ENCODE measurements at regions not wholly inside any gene's neighbourhood (a gene's known extent, or its start where the extent isn't known, plus 50 kb on each side); places are given as distances from the start of the nearest gene placed in this dataset.

DNA sequence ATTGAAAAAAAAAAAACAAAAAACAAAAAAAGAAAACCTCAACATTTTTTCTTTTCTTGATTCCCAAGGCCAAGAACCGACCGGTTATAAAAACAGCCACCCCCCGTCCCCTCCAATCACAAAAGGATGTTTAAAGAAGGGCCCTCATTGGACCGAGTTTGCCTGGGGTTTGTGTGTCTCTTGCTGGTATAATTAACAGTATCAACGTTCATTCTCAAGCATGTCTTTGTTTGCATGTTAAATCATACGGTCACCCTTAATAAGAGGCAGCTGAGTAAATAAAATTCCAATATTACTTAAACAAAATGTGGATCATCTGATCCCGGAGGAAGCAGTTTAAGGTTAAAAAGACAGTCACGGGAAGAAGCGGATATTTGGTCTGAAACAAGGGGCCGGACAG, 201.1 kb downstream of the PRDM2 start:
- no peak for TF ChIP-seq POLR2AphosphoS5 (IDR thresholded peaks at IDR 0.05; ENCODE audit: low read depth)
- no peak for TF ChIP-seq REST (IDR thresholded peaks at IDR 0.05; ENCODE audit: insufficient replicate concordance, low read depth)
- no peak for TF ChIP-seq CTCF (IDR thresholded peaks at IDR 0.05; ENCODE audit: insufficient read depth, low read length)
- TF ChIP-seq SPI1 (IDR thresholded peaks at IDR 0.05; ENCODE audit: borderline replicate concordance, low read depth), result no peak
- TF ChIP-seq GABPA (IDR thresholded peaks at IDR 0.05; ENCODE audit: low read depth), result no peak
- DNase-seq (ENCODE audit: low read depth in 1 of 2, low spot score in 1 of 2), result no peak
- no peak overlapping the region for H3K27ac ChIP-seq (replicated peaks)
- H3K4me3 ChIP-seq (replicated peaks; ENCODE audit: insufficient read depth, low read length), result no peak overlapping the region
- H3K27me3 ChIP-seq (ENCODE audit: insufficient read depth, poor library complexity, severe bottlenecking), result no peaks in the 10 kb centered on the region

DNA sequence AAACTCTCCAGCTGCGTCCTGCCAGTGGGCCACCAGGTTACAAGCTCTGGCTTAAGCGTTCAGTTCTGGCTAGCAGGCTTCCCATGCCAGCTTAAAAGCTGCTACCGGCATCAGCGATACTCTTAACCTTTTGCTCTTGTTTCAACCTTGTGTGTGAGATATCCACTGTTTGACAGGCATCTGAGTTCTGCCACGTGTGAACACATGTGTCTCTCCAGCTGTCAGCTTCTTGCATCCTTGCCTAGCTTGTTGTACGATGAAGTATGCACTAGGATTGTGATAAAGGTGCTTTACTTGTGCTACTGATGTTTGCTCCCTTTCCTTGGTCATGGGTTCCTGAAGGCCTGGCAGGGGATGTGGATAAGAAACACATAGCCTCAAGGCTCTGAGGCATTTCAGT, 201.6 kb downstream of the PRDM2 start:
- H3K27ac ChIP-seq (replicated peaks), result no peak overlapping the region
- DNase-seq (ENCODE audit: low read depth in 1 of 2, low spot score in 1 of 2), result no peak
- no peak overlapping the region for H3K4me3 ChIP-seq (replicated peaks; ENCODE audit: insufficient read depth, low read length)
- H3K27me3 ChIP-seq (ENCODE audit: insufficient read depth, poor library complexity, severe bottlenecking), result no peaks in the 10 kb centered on the region
- TF ChIP-seq SPI1 (IDR thresholded peaks at IDR 0.05; ENCODE audit: borderline replicate concordance, low read depth), result no peak
- no peak for TF ChIP-seq GABPA (IDR thresholded peaks at IDR 0.05; ENCODE audit: low read depth)
- TF ChIP-seq POLR2AphosphoS5 (IDR thresholded peaks at IDR 0.05; ENCODE audit: low read depth), result no peak
- TF ChIP-seq CTCF (IDR thresholded peaks at IDR 0.05; ENCODE audit: insufficient read depth, low read length), result no peak
- no peak for TF ChIP-seq REST (IDR thresholded peaks at IDR 0.05; ENCODE audit: insufficient replicate concordance, low read depth)

- no peak for DNase-seq (ENCODE audit: low read depth in 1 of 2, low spot score in 1 of 2)
- no peak for TF ChIP-seq SPI1 (IDR thresholded peaks at IDR 0.05; ENCODE audit: borderline replicate concordance, low read depth)
- Histone ChIP-seq H3K27ac (replicated peaks) (no peak overlapping the region), H3K27me3 (ENCODE audit: insufficient read depth, poor library complexity, severe bottlenecking) (no peaks in the 10 kb centered on the region), H3K4me3 (replicated peaks; ENCODE audit: insufficient read depth, low read length) (no peak overlapping the region)
These were observed 208.1 kb downstream of the PRDM2 start for GRCh38 chr1:13908128-13908527.

DNA sequence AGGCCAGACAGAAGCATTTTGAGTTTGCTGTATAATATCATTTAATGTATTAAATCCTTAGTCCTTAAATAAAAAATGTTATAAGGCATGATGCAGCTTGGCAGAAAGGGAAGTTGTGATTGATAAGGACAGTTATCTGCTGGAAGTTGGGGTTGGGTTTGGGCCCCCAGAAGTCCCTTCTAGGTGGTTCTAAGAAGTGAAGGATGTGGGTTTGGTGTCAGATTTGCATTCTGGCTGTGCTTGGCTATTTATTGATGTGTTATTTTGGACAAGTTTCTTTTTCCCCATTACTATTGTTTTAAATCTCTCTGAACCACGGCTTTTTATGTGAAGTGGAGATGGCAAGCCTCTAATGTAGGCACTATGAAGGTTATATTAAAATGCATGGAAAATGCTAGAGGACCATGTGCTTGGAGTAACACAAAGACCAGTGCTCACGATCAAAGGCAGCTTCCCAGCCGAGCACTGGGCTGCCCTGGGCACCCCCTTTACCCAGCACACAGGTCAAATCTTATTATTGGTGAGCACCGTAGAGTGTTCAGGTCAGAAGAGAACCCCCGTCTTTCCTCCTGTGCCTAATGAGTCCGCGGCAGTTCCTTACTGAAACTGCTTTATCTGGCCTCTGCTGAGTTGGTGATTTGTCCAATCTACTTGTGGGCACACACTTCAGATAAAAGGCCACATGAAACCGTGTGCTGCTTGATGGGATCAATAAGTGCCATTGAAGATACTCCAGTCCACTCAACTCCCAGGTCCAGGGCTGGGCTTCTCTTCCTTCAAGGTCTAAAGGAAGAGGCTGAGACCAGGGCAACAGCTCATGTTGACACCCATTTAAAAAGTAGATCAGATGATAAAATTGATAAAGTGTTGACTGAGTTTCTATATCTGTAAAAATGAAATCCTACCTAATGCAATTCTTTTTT, 212.0 kb downstream of the PRDM2 start:
- TF ChIP-seq CTCF (IDR thresholded peaks at IDR 0.05; ENCODE audit: insufficient read depth, low read length) (no peak), SPI1 (IDR thresholded peaks at IDR 0.05; ENCODE audit: borderline replicate concordance, low read depth) (no peak), REST (IDR thresholded peaks at IDR 0.05; ENCODE audit: insufficient replicate concordance, low read depth) (no peak), POLR2AphosphoS5 (IDR thresholded peaks at IDR 0.05; ENCODE audit: low read depth) (no peak), GABPA (IDR thresholded peaks at IDR 0.05; ENCODE audit: low read depth) (no peak)
- no peak for DNase-seq (ENCODE audit: low read depth in 1 of 2, low spot score in 1 of 2)
- H3K27ac ChIP-seq (replicated peaks), result no peak overlapping the region
- no peak overlapping the region for H3K4me3 ChIP-seq (replicated peaks; ENCODE audit: insufficient read depth, low read length)
- H3K27me3 ChIP-seq (ENCODE audit: insufficient read depth, poor library complexity, severe bottlenecking), result no peaks in the 10 kb centered on the region
